HG03139 (cell line): ENCODE measurements at regions not wholly inside any gene's neighbourhood (a gene's known extent, or its start where the extent isn't known, plus 50 kb on each side); places are given as distances from the start of the nearest gene placed in this dataset.

Experiments used
- ATAC-seq: cut with Tn5 transposase; IDR thresholded peaks from one replicate; pipeline ENCODE4 v1.9.1; 2021; ENCODE audit not compliant: unreplicated experiment

DNA sequence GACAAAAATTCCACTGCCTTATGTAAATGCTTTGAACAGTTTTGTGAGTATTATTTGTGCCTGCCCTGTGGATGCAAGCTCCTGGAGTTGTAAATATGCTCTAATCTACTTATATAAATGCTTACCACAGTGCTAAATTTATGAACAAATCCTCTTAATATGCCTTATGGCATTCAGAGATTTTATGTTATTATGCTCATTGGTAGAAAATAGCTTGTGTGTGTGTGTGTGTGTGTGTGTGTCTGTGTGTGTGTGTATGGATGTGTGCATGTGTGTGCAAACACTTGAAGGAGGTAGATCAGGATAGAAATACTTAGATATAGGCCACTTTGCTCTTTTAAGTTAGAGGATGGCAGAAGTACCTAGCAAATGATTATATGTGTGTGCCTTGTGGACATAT is 253.9 kb downstream of the TAF11L14 start:
- ATAC-seq, result no peak

DNA sequence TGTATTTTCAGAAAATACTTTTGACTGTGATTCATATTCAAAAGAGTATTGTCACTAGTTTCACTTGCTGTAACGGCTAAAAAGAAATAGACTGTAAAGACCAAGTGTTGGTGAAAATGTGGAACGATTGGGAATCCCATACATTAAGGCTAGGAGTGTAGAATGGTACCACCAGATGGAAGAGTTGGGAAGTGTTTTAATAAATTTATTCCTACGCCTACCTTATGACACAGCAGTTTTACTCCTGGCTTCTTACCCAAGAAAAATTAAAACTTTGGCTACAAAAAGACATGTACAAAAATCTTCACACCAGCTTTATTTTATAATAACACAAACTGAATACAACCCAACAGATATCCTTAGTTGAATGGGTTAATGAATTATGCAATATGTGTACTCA is 256.2 kb downstream of the TAF11L14 start:
- ATAC-seq, result no peak

DNA sequence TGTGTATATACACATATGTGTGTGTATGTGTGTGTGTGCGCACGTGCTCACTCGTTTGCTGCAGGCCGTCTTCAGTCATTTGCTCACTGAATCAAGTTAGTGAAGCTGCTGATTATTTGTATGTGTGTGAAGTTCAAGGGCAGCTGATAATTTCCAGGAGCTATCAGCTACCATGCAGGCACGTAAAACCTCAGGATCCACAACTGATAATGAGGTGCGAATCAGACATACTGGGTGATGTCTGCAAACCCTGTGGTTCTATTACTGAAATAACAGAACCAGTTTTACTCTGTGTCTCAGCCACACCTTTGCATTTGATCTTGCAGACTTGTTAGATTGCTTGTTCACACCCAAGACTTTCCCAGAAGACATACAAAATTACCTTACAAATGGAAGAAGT is 257.6 kb downstream of the TAF11L14 start:
- no peak for ATAC-seq

- ATAC-seq, result no peak
Observed at GRCh38 chr5:17893026-17893635, 258.9 kb downstream of the TAF11L14 start.

GRCh38 chr5:17895288-17896033 is 261.2 kb downstream of the TAF11L14 start:
- ATAC-seq, result no peak

DNA sequence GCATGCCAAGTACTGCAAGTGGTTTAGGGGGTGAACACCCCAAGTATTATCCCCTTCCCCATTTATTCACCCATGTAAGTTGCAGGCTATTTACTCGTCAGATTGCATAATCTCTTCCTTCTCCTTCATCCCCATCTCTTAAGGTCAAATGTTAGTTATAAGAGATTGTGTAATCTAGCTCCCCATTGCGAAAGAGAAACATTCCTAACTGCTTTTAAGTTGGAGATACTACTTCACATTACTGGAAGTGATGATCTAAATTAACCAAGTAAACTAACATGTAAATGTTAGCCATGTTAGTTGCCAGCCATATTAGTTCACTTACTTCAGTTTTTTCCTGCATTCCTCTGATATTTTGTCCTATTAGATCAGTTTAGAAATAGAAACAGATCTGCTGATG is 262.3 kb downstream of the TAF11L14 start:
- ATAC-seq, result no peak

GRCh38 chr5:17897776-17898175 is 263.5 kb downstream of the TAF11L14 start:
- ATAC-seq, result no peak

DNA sequence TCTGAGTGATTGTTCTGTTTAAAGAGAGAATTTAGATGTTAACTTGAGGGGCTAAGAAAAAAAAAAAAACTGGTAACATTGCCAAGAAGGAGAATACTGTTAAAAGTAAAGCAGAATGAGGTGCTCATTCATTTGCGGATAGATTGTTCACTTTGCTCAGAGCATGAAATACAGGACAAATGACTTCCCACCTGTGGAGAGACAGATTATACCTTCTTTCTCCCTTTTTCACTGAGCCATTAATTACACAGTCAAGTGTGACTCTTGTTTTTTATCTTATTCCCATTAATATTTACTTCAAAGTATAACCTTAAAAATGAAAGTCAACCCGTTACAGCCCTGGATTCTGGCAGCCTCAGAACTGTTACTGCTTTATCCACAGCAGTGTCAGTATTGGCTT is 264.5 kb downstream of the TAF11L14 start:
- ATAC-seq, result no peak

GRCh38 chr5:17907094-17907493 is 272.8 kb downstream of the TAF11L14 start:
- ATAC-seq, result no peak

DNA sequence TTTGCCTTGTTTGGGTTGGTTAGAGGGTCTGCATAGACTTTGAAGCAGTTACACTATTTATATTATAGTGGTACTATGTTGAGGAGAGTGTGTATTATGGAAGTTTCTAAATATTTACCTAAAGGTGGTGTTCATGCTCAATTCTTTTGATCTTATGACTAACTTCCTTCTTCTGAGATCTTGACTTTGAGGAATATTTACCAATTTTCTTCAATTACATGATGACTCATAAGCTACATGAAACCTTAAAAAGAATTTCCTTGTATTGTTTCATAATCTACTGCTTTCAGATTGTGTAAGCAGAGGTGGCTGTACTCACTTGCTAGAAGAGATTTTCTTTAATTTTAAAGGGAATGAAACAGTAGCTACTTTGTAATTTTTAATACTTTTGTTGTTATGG is 276.1 kb downstream of the TAF11L14 start:
- no peak for ATAC-seq

GRCh38 chr5:17912794-17913193 is 278.5 kb downstream of the TAF11L14 start:
- ATAC-seq, result no peak

GRCh38 chr5:17916446-17916845 is 282.2 kb downstream of the TAF11L14 start:
- ATAC-seq, result no peak

GRCh38 chr5:17917465-17917864 is 283.2 kb downstream of the TAF11L14 start:
- no peak for ATAC-seq

- no peak for ATAC-seq
Observed at GRCh38 chr5:17918373-17919104, 284.3 kb downstream of the TAF11L14 start.

DNA sequence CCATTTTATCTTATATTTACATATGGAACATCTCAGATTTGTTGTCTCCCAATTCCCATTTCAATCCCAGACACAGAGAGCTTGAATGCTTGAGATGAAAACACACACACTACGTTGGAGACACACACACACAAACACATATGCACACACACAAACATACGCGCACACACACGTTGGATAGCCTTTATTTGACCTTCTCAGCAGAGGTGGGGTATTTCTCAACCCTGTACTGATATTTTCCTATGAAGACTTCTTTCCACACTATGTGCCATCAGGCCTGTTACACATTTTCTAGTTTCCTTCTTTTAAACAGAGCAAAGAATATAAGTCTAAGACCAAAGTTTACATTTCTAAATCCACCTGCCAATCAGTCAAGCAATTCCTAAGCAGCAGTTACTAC is 291.0 kb downstream of the TAF11L14 start:
- no peak for ATAC-seq

GRCh38 chr5:17928581-17928981 is 294.3 kb downstream of the TAF11L14 start:
- no peak for ATAC-seq

GRCh38 chr5:17929171-17929570 is 294.9 kb downstream of the TAF11L14 start:
- no peak for ATAC-seq

DNA sequence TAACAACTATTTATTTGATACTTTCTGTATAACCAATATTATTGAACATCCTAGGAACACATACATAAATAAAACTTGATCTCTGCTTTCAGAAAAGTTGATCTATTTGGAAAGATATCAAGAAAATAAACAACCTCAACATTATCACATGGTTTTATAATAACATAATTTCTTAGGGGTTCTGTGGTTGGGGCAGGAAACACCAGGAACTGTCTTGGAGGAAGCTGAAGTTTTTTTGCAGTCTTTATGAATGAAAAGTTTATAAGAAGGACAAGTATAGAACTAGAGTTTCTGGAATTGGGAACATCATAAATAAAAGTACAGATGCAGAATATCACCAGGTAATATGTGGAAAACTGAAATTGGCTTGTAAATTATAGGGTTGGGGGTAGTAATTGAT is 296.1 kb downstream of the TAF11L14 start:
- ATAC-seq, result no peak

GRCh38 chr5:17944046-17944445 is 309.8 kb downstream of the TAF11L14 start:
- no peak for ATAC-seq

DNA sequence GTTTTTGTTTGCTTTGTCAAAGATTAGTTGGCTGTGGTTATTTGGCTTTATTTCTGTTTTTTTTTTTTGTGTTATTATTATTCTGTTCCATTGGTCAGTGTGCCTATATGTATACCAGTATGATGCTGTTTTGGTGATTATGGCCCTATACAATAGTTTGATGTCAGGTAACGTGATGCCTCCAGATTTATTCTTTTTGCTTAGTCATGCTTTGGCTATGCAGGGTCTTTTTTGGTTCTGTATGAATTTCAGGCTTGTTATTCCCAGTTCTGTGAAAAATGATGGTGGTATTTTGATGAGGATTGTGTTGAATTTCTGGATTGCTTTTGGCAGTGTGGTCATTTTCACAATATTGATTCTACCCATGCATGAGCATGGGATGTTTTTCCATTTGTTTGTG is 312.8 kb downstream of the TAF11L14 start:
- ATAC-seq, result no peak

GRCh38 chr5:17951392-17952169 is 317.3 kb downstream of the TAF11L14 start:
- ATAC-seq, result no peak
